Keratinocyte (primary cell): ENCODE measurements at regions not wholly inside any gene's neighbourhood (a gene's known extent, or its start where the extent isn't known, plus 50 kb on each side); places are given as distances from the start of the nearest gene placed in this dataset.

Source experiments
- EZH2 ChIP-seq: IDR thresholded peaks from one replicate; pipeline ENCODE4 v1.6.1; 2012; ENCODE audit warnings: inconsistent platforms, mild to moderate bottlenecking, low read length, moderate library complexity
- TF ChIP-seq, protein P1 (sequence below), 3 experiments: IDR thresholded peaks in 1 of 3; conservative IDR thresholded peaks in 1 of 3; optimal IDR thresholded peaks in 1 of 3; 2 replicates in 2 of 3; 3 replicates in 1 of 3; pipeline versions ENCODE3 to v1.5.1; 2011; ENCODE audit warnings: low read length in 3 of 3, mild to moderate bottlenecking in 3 of 3, moderate library complexity in 2 of 3, control low read depth in 1 of 3, inconsistent platforms in 1 of 3; ENCODE audit not compliant: insufficient read depth in 2 of 3; ENCODE audit errors: extremely low read depth in 1 of 3

DNA sequence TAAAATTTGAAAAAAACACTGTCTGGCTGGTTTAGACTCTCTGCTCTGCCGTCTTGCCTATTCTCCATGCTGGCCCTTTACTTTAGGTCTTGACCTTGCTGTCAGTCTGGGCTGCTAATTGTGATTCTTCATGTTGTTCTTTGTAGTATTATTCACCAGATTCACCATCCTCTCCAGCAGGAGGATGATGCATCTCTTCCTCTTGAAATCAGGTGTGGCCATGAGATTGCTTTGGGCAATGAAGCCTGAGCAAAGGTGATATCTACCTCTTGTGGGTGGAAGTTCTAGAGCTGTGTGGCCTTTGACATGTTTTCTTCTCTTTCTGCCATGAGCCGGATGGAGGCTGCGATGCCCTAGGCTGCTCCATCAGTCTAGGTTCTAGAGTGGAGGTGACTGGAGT, 51.3 kb upstream of the ITPRID1 start:
- TF ChIP-seq, protein P1, sequence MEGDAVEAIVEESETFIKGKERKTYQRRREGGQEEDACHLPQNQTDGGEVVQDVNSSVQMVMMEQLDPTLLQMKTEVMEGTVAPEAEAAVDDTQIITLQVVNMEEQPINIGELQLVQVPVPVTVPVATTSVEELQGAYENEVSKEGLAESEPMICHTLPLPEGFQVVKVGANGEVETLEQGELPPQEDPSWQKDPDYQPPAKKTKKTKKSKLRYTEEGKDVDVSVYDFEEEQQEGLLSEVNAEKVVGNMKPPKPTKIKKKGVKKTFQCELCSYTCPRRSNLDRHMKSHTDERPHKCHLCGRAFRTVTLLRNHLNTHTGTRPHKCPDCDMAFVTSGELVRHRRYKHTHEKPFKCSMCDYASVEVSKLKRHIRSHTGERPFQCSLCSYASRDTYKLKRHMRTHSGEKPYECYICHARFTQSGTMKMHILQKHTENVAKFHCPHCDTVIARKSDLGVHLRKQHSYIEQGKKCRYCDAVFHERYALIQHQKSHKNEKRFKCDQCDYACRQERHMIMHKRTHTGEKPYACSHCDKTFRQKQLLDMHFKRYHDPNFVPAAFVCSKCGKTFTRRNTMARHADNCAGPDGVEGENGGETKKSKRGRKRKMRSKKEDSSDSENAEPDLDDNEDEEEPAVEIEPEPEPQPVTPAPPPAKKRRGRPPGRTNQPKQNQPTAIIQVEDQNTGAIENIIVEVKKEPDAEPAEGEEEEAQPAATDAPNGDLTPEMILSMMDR (optimal IDR thresholded peaks at IDR 0.05 in 1 of 3, IDR thresholded peaks at IDR 0.05 in 1 of 3, conservative IDR thresholded peaks at IDR 0.05 in 1 of 3; ENCODE audit: extremely low read depth in 1 of 3, insufficient read depth in 2 of 3, low read length in 3 of 3) = no peak
- TF ChIP-seq EZH2 = no peak
